GM18517 (cell line): ENCODE measurements at regions not wholly inside any gene's neighbourhood (a gene's known extent, or its start where the extent isn't known, plus 50 kb on each side); places are given as distances from the start of the nearest gene placed in this dataset.
"Not testable (repeated sequence)": the region's sequence is repeated elsewhere in the genome, so short reads cannot be mapped to it uniquely, and the experiment has no call there.

Source experiments
- ATAC-seq: cut with Tn5 transposase; IDR thresholded peaks from one replicate; pipeline ENCODE4 v1.9.1; 2021; ENCODE audit warnings: mild to moderate bottlenecking, moderate library complexity; ENCODE audit not compliant: unreplicated experiment

DNA sequence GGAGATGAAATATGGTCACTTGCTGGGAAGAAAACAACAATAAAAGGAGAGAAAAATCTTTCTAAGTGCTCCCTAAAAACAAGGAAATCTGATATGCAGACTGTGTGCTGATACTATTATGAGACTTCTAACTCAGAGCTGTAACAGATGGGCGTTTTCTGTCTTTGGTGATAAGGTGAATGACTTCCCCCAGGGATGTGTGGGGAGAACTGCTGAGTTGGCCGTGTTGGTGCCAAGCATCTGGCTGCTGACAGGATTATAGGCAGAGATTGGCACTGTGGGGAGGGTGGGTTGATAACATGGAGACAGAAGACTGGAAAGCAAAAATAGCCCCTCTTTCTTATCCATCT is 438.5 kb upstream of the PLXNA2 start:
- no peak for ATAC-seq

DNA sequence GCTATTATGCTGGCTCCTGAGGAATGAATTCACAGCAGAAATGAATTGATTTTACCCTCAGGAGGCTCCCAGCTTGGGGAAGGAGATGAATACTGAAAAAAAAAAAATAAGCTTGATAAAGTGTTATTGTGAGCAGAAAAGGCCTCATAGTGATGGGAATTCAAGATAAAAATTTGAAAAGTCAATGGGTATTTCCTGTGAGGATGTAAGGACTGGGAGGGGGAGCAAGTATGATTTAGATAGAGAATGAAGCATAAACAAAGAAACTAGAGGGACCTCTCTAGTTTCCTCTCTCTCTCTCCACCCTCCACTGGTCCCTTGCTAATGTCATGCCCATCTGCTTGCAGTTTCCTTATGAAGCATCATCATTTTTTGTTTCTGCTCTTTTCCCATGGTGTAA is 439.0 kb upstream of the PLXNA2 start:
- no peak for ATAC-seq

DNA sequence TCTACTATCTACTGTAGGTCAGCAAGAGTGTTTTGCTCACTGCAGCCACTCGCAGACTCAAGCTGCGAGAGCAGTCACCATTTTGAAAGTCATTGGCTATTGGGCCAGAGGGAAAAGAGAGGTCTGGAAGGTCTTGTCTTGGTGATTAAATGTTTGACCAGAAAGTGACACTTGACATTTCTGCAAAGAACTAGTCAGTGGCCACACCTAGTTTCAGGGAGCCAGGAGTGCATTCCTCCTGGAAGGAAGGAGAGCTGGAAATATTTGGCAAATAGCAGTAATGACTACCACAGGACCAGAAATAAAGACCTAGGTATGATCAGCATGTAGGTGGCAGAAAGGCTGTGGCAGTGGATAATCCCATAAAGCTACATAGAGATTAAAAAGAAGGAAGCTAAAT is 440.0 kb upstream of the PLXNA2 start:
- ATAC-seq = no peak

DNA sequence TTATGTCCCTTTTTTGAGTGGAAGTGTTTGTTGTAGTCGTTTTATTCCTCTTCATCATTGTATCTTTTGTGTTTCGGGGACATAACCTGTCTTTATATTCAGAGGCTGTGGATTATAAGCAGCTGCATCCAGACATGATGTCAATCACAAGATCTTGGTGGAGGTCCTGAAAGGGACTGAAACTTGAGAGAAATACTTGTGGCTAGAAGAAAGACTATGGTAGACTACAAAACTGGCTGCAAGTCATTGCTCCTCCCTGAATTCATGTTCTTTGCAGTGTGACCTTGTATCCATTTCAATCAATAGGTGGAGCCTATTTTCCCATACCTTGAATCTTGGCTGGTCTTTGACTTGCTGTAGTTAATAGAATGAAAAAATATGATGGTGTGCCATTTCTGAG is 442.4 kb upstream of the PLXNA2 start:
- ATAC-seq = no peak

DNA sequence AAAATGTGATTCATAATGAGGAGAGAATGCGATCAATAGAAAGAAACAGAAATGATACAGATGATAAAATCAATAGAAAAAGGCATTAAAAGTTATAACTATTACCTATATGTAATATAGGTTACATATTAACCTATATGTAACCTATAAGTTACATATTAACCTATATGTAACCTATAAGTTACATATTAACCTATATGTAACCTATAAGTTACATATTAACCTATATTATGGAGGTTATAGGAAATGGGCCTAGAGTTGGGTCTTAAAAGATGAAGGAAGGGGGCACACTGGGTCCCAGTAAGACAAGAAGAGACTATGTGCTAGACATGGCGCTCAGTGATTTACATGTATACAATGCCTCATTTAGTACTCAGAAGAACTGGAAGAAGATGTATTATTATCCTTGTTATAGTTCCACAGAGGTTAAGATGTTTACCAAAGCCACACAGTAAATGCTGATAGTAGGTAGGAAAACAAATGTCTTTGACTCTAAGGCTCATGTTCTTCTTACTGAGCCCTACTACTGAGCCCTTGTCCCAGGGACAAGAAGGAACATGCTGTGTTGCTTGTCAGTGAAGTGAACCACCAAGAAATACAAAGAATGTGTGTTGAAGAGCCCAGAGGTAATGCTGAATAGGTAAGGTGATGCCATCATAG is 444.6 kb upstream of the PLXNA2 start:
- ATAC-seq = no peak

DNA sequence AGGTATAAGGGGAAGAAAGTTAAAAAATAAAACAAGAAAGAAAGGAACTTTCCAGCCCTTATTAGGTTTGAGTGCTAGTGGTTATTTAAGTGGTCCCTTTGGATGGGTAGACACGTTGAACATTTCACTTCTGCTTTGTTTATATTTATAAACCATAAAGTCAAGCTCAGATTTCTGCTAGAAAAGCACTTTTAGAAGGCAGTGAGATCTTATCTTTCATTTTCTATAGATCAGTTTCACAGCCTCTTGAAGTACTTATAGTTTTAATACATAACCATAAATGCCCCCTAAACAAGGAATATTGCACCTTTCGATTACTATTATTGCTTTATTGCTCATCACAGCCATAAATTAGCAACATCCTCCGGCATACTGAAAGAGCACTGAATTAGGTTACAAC is 446.8 kb upstream of the PLXNA2 start:
- ATAC-seq = no peak

DNA sequence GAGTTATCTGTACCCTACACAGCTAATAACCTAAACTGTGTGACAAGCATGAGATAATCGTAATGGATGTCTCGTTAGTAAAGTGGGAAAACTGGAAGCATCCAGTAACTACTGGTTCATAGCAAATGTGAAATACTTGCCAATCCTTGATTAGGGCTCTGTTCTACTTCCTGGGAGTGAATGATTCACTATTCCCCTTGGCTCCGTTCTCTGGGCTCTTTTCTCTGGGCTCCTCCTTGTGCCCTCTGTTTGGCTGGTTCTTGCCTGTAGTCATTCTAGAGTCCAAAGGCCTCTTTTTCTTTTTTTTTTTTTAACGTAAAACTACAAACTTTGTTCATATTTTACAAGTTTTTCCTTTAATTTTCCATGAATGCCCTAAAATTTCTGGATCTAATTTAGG is 465.8 kb upstream of the PLXNA2 start:
- ATAC-seq = no peak

DNA sequence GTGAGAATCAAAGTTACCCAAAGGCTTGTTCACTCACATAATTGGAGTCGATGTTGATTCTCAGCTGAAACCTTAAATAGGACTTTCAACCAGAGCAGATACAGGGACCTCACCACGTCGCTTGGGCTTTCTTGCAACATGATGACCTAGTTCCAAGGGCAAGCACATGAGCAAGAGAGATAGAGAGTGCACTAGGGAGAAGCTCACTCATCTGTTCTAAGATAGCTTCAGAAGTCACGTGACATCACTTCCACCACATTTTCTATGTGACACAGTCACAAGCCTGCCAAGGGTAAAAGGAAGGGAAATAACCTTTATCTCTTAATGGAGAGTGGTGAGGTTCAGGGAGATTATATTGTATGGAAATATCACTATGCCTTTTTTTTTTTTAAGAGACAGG is 470.1 kb upstream of the PLXNA2 start:
- ATAC-seq = no peak

DNA sequence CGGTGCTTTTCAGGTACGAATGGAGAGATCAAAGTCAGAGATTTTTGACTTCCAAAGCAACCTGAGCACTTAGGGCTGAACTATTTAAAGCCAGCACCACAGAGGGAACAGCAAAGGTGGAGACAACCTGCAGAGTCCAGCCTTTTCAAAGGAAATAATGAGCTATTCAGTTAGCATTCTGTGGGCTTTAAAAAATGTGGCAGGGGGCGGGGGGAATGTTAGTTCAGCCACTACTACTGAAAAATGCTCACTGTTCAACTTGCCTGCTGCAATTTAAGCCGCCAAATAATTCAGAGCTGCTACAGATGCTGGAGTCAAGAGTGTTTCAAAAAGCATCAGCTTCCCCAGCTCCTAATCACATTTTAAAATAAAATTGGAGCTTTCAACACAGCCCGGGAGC is 473.3 kb upstream of the PLXNA2 start:
- no peak for ATAC-seq

DNA sequence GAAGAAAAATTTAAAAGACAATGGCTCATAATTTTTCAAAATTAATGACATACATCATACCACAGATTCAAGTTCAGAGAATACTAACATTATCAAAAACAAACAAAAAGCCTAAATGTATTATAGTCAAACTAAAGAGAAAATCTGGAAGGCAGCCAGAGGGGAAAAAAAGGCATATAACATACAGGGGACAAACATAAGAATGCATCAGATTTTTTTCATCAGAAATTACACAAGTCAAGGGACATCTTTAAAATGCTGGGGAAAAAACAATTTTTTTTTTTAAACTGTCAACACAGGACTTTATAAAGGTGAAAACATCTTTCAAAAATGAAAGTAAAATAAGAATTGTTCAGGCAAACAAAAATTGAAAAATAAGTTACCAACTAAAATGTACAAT is 478.4 kb upstream of the PLXNA2 start:
- no peak for ATAC-seq

DNA sequence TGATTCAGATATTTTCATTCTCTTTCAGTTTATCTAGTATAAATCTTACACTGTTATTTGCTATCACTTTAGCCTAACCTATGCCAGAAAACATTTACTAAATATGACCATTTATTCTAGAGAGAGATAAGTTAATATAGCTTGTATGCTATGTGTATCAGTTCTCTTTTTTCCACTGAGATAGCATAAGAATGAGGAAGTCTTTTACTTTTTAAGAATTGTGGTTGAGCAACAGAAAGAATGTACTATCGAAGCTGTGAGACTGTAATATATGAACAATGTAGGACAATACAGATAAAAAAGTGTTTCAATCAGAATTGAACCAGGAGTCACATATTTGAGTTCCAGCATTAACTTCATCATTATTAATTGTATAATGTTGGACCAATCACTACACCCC is 479.9 kb upstream of the PLXNA2 start:
- no peak for ATAC-seq

DNA sequence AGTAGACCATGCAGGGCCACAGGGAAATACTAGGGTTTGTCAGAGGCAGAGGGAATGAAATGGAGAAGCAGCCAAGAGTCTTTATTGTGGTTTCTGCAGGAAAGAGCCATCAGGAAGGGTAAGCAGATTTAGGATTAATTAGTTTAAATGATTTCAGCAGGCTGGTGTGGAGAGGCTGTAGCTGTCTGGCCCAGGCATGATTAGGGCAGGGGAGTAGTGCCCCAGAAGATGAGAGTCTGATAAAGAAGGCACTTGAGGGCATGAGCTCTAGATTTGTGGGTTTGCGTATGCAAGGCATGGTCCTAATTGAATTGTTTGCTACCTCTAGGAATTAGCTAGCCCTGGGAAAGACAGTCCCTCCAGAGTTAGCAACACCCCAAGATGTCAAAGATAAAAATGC is 484.6 kb upstream of the PLXNA2 start:
- no peak for ATAC-seq

DNA sequence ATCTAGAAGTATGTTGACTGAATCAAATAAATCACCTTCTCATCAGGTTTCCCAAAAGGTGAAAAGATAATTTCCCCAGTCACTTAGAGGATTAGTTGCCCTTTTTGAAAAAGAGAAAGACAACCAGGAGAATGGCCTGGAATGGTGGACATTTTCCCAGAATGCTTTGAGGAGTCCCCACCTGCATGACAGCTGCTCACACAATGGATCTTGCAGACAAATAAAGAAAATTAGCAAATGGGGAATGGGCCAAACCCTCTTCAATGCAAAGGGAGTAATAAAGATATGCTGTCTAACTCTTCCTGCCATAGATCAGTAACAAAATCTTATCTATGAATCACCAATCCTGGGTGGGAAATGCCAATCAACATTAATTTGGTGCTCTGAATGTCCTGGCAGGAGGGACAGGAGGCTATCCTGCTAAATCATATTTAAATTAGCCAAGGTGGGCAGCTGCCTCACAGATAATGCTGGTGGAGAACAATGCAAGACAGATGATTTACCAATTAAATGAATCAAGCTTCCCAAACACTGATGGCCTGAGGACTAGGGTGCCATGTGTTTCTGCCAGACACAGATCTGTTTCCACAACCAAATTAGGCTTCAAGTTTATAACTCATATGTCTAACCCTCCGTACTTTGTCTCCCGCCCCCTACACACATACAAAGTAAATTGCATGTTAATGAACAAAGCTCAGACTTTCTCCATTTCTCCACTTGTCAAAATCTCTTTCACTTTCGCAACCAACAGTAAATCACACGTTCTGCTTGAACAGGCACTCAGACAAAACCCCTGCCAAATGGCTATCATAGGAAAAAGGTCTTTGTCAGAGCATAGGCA is 488.0 kb upstream of the PLXNA2 start:
- ATAC-seq = peak; percentile 90

DNA sequence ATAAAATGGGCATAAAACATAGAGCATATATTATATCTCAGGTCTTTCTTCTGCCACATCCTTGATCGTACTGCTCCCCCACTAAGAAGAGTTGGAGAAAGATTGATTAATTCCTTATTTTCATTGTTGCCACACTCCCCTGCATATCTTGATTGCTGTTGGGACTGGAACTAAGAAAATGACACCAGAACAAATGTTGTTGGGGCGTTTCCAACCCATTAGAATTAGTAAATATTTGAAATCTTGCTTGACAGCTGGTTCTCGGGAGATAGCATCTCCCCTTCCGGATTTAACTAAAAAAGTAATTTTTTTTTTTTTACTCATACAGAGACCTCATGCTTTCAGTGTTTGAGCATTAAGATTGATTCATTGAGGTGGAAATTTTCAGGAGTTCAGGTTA is 493.0 kb upstream of the PLXNA2 start:
- ATAC-seq = no peak

DNA sequence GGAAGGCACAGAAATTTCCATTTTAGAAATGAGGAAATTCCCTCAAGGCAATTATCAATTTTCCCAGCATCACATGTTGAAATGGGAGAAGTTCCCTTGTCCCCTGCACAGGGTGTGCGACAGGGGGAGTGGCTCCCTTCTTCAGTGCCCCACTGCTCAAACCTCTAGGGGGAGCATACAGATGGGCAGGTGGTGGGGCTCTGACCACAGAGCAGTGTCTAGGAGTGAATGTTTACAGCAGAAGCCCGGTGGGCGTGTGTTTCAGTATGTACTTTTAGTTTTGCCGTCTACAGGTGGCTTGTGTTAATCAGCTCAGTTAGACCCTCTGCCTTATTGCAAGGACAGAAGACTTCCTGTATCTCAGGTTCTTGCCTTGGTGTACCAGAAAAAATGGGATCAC is 493.7 kb upstream of the PLXNA2 start:
- peak; percentile 95 for ATAC-seq

DNA sequence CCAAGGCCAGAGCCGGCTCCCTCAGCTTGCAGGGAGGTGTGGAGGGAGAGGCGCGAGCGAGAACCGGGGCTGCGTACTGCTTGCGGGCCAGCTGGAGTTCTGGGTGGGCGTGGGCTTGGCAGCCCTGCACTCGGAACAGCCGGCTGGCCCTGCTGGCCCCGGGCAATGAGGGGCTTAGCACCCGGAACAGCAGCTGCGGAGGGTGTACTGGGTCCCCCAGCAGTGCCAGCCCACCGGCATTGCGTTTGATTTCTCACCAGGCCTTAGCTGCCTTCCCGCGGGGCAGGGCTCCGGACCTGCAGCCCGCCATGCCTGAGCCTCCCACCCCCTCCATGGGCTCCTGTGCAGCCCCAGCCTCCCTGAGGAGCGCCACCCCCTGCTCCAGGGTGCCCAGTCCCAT is 495.5 kb upstream of the PLXNA2 start:
- ATAC-seq = not testable (repeated sequence)

DNA sequence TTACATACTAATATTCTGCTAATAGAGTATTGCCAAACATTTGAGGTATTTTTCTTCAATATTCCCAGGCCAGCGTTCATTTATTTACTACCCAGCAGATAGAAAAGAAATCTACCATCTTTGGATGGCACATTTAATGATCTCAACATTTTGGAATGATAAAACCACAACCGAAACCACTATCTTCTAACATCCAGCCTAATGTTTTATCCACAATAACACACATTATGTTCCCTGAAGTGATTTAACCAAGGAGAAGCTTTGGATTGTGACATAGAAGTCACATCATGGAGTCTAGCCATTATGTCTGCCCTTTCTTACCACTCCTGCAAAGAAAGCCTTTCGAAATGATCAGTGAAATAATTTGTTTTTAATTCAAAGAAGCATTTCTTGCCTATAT is 497.1 kb upstream of the PLXNA2 start:
- no peak for ATAC-seq

DNA sequence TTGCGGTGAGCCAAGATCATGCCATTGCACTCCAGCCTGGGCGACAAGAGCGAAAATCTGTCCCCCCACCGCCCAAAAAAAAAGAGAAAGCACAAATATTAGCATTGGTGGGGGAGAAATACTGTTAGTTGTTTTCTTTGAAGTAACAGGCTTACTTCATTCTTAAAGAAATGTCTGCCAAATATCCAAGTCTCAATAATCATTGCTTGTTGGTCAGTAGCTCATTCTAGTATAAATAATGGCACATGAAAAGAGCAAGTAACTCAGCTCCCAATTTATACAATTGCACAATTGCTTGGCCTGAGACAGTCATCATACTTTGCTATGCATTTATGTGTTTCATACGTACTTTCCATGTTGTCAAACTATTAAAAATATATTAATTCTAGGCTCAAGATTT is 499.2 kb upstream of the PLXNA2 start:
- ATAC-seq = no peak

DNA sequence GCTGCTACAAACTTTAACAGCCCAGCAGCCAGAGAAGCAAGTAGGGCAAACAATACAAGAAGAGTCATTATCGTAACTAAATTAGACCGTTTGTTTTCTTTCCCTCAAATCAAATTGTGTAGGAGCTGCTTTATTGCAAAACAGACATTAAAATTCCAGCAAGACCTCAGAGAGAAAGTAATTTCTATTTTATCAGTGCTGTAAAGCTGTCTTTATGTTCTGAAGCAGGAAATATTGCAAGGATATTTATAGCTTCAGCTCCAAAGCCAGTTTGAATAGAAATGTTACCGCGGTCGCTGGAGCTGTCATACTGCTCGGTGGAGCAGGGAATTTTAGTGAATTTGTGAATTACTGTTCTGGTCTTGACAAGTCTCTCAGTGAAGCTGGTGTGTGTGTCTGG is 503.8 kb upstream of the PLXNA2 start:
- ATAC-seq = no peak

DNA sequence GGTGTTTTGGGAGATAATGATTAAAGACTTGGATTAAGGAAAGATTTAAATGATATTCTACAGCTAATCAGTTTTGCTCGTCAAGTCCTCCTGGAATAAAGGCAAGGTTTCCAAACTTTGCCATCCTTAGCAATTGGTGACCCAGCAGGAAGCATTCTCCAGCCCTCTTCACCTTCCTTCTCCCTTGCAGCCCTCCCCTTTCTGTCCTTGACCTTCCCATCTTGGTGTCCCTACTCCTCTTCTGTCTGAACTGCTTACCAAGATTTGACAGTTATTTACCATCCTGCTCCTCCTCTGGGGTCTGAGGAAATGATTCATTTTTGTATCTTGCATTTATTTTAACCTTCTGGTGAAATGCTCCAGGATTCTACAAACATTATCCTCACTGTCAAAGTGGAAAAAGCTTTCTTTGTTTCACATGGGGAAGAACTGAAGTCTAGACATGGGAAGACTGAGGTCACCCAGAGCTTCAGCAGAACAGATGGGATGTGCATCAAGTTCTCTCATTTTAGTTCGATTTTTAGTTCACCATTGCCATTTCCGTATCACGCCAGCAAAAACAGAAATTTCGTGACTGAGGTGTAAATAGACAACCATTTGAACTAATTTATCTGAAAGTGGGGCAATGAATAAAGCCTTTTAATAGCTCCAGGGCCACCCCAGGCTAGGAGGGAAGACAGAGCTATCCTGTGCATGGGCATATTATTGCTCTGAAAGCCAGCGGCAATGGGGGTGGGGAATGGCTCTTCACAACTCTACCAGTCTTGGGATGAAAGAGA is 504.4 kb upstream of the PLXNA2 start:
- no peak for ATAC-seq

DNA sequence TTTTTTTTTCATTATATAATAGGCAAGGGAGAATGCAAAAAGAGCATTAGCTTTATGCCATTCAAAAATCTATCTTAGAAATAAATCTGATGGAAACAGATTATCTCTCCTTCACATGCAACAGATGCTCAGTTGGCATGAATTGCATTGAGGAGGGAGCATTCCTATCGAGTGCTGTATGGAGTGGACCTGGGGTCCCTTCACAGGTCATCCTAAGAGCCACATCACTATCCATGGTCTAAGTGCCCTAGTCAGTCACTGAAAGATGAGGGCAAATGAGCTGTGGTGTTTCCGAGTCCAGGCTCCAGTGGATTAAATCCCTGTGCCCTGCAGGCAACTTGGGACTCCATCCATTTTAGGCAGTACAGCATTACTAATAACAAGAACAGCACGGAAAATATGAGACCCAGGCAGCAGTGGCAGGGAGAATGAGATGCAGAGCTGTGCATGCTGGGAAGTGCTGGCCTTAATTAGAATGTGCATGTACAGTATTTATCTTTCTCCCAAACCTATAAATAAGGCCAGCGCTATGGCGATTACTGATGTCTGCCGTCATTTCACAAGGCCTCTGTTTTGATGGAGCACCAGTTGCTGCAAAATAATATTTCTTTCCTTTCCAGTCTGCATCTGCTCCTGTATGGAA is 512.3 kb upstream of the PLXNA2 start:
- ATAC-seq = no peak

DNA sequence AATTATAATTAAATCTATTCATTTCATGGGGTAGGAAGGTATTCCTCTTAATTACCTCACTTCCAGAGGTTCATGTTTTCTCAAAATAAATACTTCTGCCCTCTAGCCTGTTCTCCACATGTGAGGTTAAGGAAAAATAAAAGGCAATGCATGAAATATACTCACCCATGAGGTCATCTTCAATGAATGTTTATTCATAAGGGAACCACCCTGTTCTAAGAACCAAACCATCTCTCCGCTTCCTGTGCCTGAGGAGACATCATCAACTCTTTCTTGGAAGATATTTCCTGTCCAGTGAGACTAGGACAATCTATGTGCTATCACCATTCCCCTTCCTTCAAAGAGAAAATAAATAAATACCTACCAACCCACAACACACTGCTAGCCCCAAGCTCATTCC is 513.7 kb upstream of the PLXNA2 start:
- ATAC-seq = no peak
